ENCODE measurements at regions not wholly inside any gene's neighbourhood (a gene's known extent, or its start where the extent isn't known, plus 50 kb on each side); places are given as distances from the start of the nearest gene placed in this dataset.

DNA sequence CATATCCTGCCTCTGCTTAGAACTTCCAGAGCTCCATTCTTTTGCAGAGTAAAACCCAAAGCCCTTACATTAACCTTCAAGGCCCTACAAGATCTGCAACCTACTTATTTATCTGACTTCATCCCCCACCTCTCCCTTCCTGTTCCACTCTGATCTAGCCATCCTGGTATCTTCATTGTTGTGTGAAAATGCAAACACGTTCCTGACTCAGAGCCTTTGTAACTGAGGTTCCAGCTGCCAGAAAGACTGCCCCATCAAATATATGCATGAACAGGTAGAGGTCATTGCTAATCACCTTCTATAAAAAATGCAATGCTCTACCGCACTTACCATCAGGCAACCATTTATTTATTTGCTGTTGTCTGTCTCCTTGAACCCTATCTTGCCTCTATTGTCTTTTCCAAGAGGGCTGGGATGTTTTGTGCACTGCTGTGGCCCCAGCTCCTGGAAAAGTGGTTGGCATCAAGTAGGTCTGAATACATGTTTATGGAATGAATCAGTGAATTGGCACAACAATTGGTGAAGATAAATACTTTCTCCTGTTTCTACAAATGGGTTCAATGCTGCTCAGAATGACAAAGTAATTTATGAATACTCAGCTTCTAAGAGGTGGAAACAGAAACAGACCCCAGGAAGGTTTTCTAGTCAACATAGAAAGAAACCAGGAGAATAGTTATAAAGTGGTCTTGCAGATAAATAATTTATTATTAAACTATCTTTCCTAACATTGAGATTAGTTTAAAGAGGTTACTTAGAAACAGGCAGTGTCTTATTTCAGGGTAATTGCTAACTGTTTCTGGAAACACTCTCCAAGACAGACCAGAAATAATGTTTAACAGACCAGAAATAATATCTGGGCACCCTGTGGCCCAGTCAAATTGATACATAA is 230.6 kb upstream of the CD180 start:
- H3K4me1 ChIP-seq, result no peaks in the 10 kb centered on the region
- in situ Hi-C loops (cut with MboI; ENCODE audit: low pct_ligation_motif_present in 1 of 4, low pct_unique_long_range_greater_than_20kb in 1 of 4, low sequenced_read_pairs in 3 of 4), result no loop called here
- TF ChIP-seq, protein P1, sequence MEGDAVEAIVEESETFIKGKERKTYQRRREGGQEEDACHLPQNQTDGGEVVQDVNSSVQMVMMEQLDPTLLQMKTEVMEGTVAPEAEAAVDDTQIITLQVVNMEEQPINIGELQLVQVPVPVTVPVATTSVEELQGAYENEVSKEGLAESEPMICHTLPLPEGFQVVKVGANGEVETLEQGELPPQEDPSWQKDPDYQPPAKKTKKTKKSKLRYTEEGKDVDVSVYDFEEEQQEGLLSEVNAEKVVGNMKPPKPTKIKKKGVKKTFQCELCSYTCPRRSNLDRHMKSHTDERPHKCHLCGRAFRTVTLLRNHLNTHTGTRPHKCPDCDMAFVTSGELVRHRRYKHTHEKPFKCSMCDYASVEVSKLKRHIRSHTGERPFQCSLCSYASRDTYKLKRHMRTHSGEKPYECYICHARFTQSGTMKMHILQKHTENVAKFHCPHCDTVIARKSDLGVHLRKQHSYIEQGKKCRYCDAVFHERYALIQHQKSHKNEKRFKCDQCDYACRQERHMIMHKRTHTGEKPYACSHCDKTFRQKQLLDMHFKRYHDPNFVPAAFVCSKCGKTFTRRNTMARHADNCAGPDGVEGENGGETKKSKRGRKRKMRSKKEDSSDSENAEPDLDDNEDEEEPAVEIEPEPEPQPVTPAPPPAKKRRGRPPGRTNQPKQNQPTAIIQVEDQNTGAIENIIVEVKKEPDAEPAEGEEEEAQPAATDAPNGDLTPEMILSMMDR (IDR thresholded peaks at IDR 0.05), result no peak
- TF ChIP-seq POLR2A (IDR thresholded peaks at IDR 0.05) (no peak), POLR2AphosphoS5 (IDR thresholded peaks at IDR 0.05) (no peak), EP300 (IDR thresholded peaks at IDR 0.05; ENCODE audit: low read depth) (no peak)
- H3K4me3 ChIP-seq, result no peak overlapping the region
- 80 to 82% methylated on average over 1 to 2 of the region's 2 CpGs for WGBS, 2 donors (ENCODE audit: low coverage in 1 of 2)
- intact Hi-C loops (cut with DNase I; ENCODE audit: low total_unique reads), result no loop called here
- no peak for DNase-seq
- H3K27ac ChIP-seq, result no peak overlapping the region
- no peaks in the 10 kb centered on the region for H3K27me3 ChIP-seq
- no peaks in the 10 kb centered on the region for H3K9me3 ChIP-seq
- no peaks in the 10 kb centered on the region for H3K36me3 ChIP-seq

DNA sequence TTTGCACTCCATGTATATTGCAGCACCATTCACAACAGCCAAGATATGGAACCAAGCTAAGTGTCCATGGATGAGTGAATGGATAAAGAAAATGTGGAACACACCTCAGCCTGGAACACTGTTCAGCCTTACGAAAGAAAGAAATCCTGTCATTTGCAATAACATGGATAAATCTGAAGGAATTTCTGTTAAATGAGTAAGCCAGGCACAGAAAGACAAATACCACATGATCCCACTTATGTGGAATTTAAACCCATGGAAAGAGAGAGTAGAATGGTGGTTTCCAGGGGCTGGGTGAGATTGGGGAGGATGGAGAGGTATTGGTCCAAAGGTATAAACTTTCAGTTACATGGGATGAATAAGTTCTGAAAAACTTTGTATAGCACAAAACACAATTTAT is 228.9 kb upstream of the CD180 start:
- WGBS, 2 donors (ENCODE audit: low coverage in 1 of 2), result 98 to 100% methylated on average over 1 of the region's 1 CpG
- Histone ChIP-seq H3K9me3 (no peaks in the 10 kb centered on the region), H3K4me1 (no peaks in the 10 kb centered on the region), H3K27me3 (no peaks in the 10 kb centered on the region), H3K36me3 (no peaks in the 10 kb centered on the region), H3K4me3 (no peak overlapping the region), H3K27ac (no peak overlapping the region)
- intact Hi-C loops (cut with DNase I; ENCODE audit: low total_unique reads) (no loop called here), in situ Hi-C loops (cut with MboI; ENCODE audit: low pct_ligation_motif_present in 1 of 4, low pct_unique_long_range_greater_than_20kb in 1 of 4, low sequenced_read_pairs in 3 of 4) (no loop called here)
- DNase-seq, result no peak
- TF ChIP-seq, protein P1 (IDR thresholded peaks at IDR 0.05), result no peak
- TF ChIP-seq POLR2AphosphoS5 (IDR thresholded peaks at IDR 0.05) (no peak), EP300 (IDR thresholded peaks at IDR 0.05; ENCODE audit: low read depth) (no peak), POLR2A (IDR thresholded peaks at IDR 0.05) (no peak)

DNA sequence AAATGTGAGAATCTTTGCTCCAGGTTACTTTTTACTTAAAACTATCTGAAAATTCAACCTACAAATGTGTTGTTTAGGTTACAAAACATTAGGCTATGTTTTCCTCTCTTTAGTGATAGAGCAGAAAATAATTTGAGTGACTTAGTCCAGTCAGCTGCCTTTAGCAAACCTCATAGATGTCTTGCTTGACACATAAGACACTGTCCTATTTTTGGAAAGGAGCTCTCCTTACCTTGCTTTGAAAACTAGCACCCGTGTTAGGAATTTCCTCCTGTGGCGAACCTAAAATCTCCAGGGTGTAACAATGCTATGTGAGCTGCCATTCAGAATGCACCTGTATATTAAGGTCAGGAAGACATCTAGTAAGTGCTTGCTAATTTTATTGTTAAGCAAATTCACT is 221.2 kb upstream of the CD180 start:
- Histone ChIP-seq H3K27ac (no peak overlapping the region), H3K36me3 (no peaks in the 10 kb centered on the region), H3K4me1 (no peaks in the 10 kb centered on the region), H3K4me3 (no peak overlapping the region), H3K27me3 (no peaks in the 10 kb centered on the region), H3K9me3 (no peaks in the 10 kb centered on the region)
- WGBS, 2 donors (ENCODE audit: low coverage in 1 of 2), result 67 to 76% methylated on average over 1 to 2 of the region's 2 CpGs
- TF ChIP-seq POLR2AphosphoS5 (IDR thresholded peaks at IDR 0.05) (no peak), EP300 (IDR thresholded peaks at IDR 0.05; ENCODE audit: low read depth) (no peak), POLR2A (IDR thresholded peaks at IDR 0.05) (no peak)
- TF ChIP-seq, protein P1 (IDR thresholded peaks at IDR 0.05), result no peak
- intact Hi-C loops (cut with DNase I; ENCODE audit: low total_unique reads) (no loop called here), in situ Hi-C loops (cut with MboI; ENCODE audit: low pct_ligation_motif_present in 1 of 4, low pct_unique_long_range_greater_than_20kb in 1 of 4, low sequenced_read_pairs in 3 of 4) (no loop called here)
- DNase-seq, result no peak

DNA sequence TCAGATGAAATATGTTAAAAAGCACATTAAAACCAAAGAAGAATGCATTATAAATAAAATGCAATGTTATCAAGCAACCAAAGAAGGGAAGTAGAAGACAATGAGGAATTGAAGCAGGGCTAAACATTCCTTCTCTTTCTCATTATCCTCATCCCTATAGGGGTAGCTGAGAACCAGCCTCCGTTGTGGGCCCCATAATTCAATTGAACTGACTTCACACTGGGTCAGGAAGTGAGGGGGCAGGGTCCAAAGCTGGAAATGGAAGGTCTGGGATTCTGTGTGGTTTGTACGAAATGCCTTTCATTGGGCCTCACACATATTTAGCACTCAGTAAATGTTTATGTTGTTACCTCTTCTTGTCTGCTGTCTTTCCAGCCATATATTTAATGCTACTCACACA is 220.4 kb upstream of the CD180 start:
- Histone ChIP-seq H3K27me3 (no peaks in the 10 kb centered on the region), H3K36me3 (no peaks in the 10 kb centered on the region), H3K4me3 (no peak overlapping the region), H3K9me3 (no peaks in the 10 kb centered on the region), H3K4me1 (no peaks in the 10 kb centered on the region), H3K27ac (no peak overlapping the region)
- TF ChIP-seq POLR2A (IDR thresholded peaks at IDR 0.05), result no peak
- no peak for TF ChIP-seq EP300 (IDR thresholded peaks at IDR 0.05; ENCODE audit: low read depth)
- no peak for TF ChIP-seq POLR2AphosphoS5 (IDR thresholded peaks at IDR 0.05)
- TF ChIP-seq, protein P1 (IDR thresholded peaks at IDR 0.05), result no peak
- intact Hi-C loops (cut with DNase I; ENCODE audit: low total_unique reads) (no loop called here), in situ Hi-C loops (cut with MboI; ENCODE audit: low pct_ligation_motif_present in 1 of 4, low pct_unique_long_range_greater_than_20kb in 1 of 4, low sequenced_read_pairs in 3 of 4) (no loop called here)
- no peak for DNase-seq
- 86 to 100% methylated on average over 1 to 2 of the region's 2 CpGs for WGBS, 2 donors (ENCODE audit: low coverage in 1 of 2)
